VCaP (cell line): ENCODE measurements at regions not wholly inside any gene's neighbourhood (a gene's known extent, or its start where the extent isn't known, plus 50 kb on each side); places are given as distances from the start of the nearest gene placed in this dataset.

Experiments
- H3K27ac ChIP-seq: fragments of 450-650 bp; 2 replicates; pipeline ENCODE4 v1.5.1; 2017
- TF ChIP-seq, protein P1 (sequence below): fragments of 450-650 bp; conservative IDR thresholded peaks from 2 replicates; pipeline ENCODE4 v1.5.1; 2017; ENCODE audit warnings: mild to moderate bottlenecking, moderate library complexity

GRCh38 chr11:71112990-71113389 is 139.4 kb downstream of the SHANK2 start:
- TF ChIP-seq, protein P1, sequence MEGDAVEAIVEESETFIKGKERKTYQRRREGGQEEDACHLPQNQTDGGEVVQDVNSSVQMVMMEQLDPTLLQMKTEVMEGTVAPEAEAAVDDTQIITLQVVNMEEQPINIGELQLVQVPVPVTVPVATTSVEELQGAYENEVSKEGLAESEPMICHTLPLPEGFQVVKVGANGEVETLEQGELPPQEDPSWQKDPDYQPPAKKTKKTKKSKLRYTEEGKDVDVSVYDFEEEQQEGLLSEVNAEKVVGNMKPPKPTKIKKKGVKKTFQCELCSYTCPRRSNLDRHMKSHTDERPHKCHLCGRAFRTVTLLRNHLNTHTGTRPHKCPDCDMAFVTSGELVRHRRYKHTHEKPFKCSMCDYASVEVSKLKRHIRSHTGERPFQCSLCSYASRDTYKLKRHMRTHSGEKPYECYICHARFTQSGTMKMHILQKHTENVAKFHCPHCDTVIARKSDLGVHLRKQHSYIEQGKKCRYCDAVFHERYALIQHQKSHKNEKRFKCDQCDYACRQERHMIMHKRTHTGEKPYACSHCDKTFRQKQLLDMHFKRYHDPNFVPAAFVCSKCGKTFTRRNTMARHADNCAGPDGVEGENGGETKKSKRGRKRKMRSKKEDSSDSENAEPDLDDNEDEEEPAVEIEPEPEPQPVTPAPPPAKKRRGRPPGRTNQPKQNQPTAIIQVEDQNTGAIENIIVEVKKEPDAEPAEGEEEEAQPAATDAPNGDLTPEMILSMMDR, result no peak

GRCh38 chr11:71112454-71112853 is 139.9 kb downstream of the SHANK2 start:
- TF ChIP-seq, protein P1, result no peak
- peak overlapping the region; percentile 99 for H3K27ac ChIP-seq

More at GRCh38 chr11:71112990-71113389, 139.4 kb downstream of the SHANK2 start:
- peak overlapping the region; percentile 99 for H3K27ac ChIP-seq

GRCh38 chr11:71109586-71109985 is 142.8 kb downstream of the SHANK2 start:
- TF ChIP-seq, protein P1, result no peak
- peak overlapping the region; percentile 1; the same call in 1 of the 2 replicates for H3K27ac ChIP-seq

- H3K27ac ChIP-seq, result peak overlapping the region; percentile 1; the same call in 1 of the 2 replicates
- TF ChIP-seq, protein P1, result no peak
These were observed 143.2 kb downstream of the SHANK2 start for GRCh38 chr11:71109186-71109585.

DNA sequence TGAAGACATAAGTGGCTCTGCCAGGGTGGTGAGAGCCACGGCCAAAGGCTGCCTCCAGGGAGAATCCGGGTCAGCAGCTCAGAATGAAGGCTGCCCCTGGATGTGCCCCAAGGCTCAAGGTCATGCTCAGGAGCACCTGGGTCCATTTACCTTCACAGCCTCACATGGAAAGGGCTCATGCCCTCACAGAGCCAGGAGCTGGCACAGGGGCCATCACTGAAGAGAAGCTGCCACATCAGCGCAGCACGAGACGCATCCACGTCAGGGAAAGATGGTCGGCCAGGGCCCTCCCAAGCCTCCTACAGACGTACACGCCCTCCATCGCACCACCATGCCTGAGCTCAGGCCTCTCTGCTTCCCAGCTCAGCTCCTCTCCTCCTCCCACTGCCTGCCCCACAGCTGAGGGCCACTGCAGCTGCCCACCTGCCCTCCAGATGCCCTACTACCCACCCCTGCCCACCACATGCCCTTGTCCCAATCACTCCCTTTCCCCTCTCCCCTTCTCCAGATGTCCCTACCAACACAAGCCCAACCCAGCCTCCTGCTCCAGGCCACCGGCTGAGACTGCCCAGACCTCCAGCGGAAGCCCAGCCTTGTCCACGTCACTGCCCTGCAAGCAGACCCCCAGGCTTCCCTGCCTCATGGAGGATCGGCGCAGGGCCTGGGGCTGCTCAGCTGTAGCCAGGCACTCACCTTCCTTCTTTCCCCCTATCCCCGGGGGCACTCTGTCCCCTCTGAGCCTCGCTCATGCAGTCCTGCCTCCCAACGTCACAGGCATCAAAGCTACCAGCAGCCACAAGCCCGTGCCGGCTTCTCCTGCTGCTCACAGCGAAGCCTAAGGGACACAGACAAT is 144.1 kb downstream of the SHANK2 start:
- H3K27ac ChIP-seq, result peak overlapping the region; percentile 1; the same call in 1 of the 2 replicates
- TF ChIP-seq, protein P1, result no peak

GRCh38 chr11:71106671-71107070 is 145.7 kb downstream of the SHANK2 start:
- H3K27ac ChIP-seq, result no peak overlapping the region; the same call in 1 of the 2 replicates
- TF ChIP-seq, protein P1, result no peak

DNA sequence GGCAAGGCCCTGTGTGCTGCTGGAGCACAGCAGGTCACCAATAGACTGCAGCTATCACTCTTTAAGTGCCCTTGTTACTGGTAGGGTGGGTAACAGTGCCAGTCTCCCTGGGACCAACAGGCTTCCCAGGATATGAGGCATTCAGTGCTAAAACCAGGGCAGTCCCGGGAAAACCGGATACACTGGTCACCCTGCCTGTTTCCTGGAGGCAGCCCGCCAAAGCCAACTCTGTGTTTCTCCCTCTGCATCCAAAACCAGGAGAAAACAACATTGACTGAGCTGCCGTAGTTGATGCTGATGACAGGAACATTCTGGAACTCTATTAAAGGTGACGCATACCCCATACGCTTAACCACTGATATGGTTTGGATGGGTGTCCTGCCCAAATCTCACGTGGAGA is 149.1 kb downstream of the SHANK2 start:
- H3K27ac ChIP-seq, result peak overlapping the region; percentile 100
- TF ChIP-seq, protein P1, result no peak
